ENCODE measurements at regions not wholly inside any gene's neighbourhood (a gene's known extent, or its start where the extent isn't known, plus 50 kb on each side); places are given as distances from the start of the nearest gene placed in this dataset.

DNA sequence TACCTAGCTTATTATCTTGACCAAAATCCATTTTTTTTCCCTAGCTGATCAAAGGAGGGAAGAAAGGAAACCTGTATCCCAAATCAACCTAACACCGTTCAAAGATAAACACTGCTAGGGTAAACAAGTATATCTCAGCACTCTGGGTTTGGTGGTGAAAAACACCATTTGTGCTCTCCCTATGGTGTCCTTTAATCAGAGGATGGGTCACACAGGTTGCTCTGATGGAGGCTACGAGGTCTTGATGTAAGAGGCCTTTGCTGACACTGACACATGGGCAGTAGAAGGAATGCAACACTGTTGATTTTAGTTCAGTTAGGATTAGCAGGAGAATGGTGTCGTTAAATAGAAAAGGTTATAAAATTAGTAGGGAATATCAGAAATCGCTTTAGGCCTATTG is 179.3 kb downstream of the HDGFL1 start:
- no peak overlapping the region for H3K4me3 ChIP-seq (ENCODE audit: insufficient read depth, low read depth, low read length)
- ATAC-seq (ENCODE audit: low read depth) (no peak), DNase-seq (no peak)
- H4K5ac ChIP-seq (ENCODE audit: low read depth, low read length) = no peak overlapping the region
- ChIA-PET CTCF (no interaction called here), POLR2A (ENCODE audit: unreplicated experiment) (no interaction called here)
- 0 out of 2 replicates have a peak overlapping the region, but pooled peaks have one; percentile 26 for H3K23ac ChIP-seq (ENCODE audit: low read depth, low read length)
- H3K79me1 ChIP-seq (ENCODE audit: low read depth in 1 of 2, low read length in 2 of 2) = no peaks in the 10 kb centered on the region
- no peak overlapping the region for H4K8ac ChIP-seq (ENCODE audit: low read depth in 2 of 2, low read length in 2 of 2)
- intact Hi-C loops (cut with micrococcal nuclease) = no loop called here
- no peaks in the 10 kb centered on the region; the same call in 1 of the 2 replicates for H3K9me3 ChIP-seq (ENCODE audit: control insufficient read depth, insufficient read depth, low read length)
- H2BK5ac ChIP-seq (ENCODE audit: low read depth, low read length, poor library complexity, severe bottlenecking) = no peak overlapping the region
- H3K27ac ChIP-seq (ENCODE audit: insufficient read depth, low read length) = no peak overlapping the region
- no peaks in the 10 kb centered on the region for H3K36me3 ChIP-seq (ENCODE audit: control insufficient read depth, insufficient read depth, low read length)
- H2AK9ac ChIP-seq (replicated peaks; ENCODE audit: low read depth, low read length, poor library complexity) = no peak overlapping the region
- no peak overlapping the region for H3K14ac ChIP-seq (replicated peaks; ENCODE audit: low read depth, low read length)
- H2BK20ac ChIP-seq (ENCODE audit: low read depth, low read length) = no peak overlapping the region
- no peaks in the 10 kb centered on the region for H3K4me1 ChIP-seq (ENCODE audit: control insufficient read depth, insufficient read depth, low read length)
- no peak overlapping the region for H3K4me2 ChIP-seq (ENCODE audit: low read depth, low read length)
- H2AFZ ChIP-seq (replicated peaks; ENCODE audit: low read length, poor library complexity) = no peak overlapping the region
- H2BK120ac ChIP-seq (ENCODE audit: low read depth, low read length) = no peak overlapping the region
- H3K9ac ChIP-seq (ENCODE audit: low read depth, low read length) = no peak overlapping the region
- H2BK15ac ChIP-seq (ENCODE audit: low read depth, low read length) = peak overlapping the region; percentile 52; the same call in 1 of the 3 replicates
- in situ Hi-C loops (cut with MboI; ENCODE audit: low sequenced_read_pairs) = no loop called here
- WGBS, 2 experiments (ENCODE audit: extremely low coverage in 2 of 2, insufficient read length in 1 of 2) = no CpG with 5 or more reads among the region's 4 CpGs
- no peaks in the 10 kb centered on the region for H3K27me3 ChIP-seq (ENCODE audit: control insufficient read depth, insufficient read depth, low read length)
- dilution Hi-C loops (cut with HindIII; ENCODE audit: low sequenced_read_pairs, unreplicated experiment) = no loop called here
- TF ChIP-seq CEBPB (IDR thresholded peaks at IDR 0.05; ENCODE audit: low read depth, low read length) (no peak), BHLHE40 (IDR thresholded peaks at IDR 0.05; ENCODE audit: low read depth, low read length) (no peak), CHD1 (IDR thresholded peaks at IDR 0.05; ENCODE audit: low read depth, low read length) (no peak), MAFK (IDR thresholded peaks at IDR 0.05; ENCODE audit: low read depth, low read length) (no peak), MAZ (IDR thresholded peaks at IDR 0.05; ENCODE audit: borderline replicate concordance, low read depth, low read length) (no peak), RAD21 (IDR thresholded peaks at IDR 0.05; ENCODE audit: low read length) (no peak), RCOR1 (IDR thresholded peaks at IDR 0.05; ENCODE audit: insufficient replicate concordance, low read length) (no peak), RFX5 (IDR thresholded peaks at IDR 0.05; ENCODE audit: low read depth, low read length) (no peak), POLR2A (IDR thresholded peaks at IDR 0.05; ENCODE audit: low read depth, low read length) (no peak), SMC3 (IDR thresholded peaks at IDR 0.05; ENCODE audit: low read depth, low read length) (no peak), MXI1 (IDR thresholded peaks at IDR 0.05; ENCODE audit: borderline replicate concordance, low read depth, low read length) (no peak)
- TF ChIP-seq, protein P1, sequence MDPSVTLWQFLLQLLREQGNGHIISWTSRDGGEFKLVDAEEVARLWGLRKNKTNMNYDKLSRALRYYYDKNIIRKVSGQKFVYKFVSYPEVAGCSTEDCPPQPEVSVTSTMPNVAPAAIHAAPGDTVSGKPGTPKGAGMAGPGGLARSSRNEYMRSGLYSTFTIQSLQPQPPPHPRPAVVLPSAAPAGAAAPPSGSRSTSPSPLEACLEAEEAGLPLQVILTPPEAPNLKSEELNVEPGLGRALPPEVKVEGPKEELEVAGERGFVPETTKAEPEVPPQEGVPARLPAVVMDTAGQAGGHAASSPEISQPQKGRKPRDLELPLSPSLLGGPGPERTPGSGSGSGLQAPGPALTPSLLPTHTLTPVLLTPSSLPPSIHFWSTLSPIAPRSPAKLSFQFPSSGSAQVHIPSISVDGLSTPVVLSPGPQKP (IDR thresholded peaks at IDR 0.05; ENCODE audit: borderline replicate concordance, low read depth, low read length) = no peak
- TF ChIP-seq, protein P2, sequence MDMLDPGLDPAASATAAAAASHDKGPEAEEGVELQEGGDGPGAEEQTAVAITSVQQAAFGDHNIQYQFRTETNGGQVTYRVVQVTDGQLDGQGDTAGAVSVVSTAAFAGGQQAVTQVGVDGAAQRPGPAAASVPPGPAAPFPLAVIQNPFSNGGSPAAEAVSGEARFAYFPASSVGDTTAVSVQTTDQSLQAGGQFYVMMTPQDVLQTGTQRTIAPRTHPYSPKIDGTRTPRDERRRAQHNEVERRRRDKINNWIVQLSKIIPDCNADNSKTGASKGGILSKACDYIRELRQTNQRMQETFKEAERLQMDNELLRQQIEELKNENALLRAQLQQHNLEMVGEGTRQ (IDR thresholded peaks at IDR 0.05; ENCODE audit: low read depth, low read length) = no peak
- TF ChIP-seq, protein P3, sequence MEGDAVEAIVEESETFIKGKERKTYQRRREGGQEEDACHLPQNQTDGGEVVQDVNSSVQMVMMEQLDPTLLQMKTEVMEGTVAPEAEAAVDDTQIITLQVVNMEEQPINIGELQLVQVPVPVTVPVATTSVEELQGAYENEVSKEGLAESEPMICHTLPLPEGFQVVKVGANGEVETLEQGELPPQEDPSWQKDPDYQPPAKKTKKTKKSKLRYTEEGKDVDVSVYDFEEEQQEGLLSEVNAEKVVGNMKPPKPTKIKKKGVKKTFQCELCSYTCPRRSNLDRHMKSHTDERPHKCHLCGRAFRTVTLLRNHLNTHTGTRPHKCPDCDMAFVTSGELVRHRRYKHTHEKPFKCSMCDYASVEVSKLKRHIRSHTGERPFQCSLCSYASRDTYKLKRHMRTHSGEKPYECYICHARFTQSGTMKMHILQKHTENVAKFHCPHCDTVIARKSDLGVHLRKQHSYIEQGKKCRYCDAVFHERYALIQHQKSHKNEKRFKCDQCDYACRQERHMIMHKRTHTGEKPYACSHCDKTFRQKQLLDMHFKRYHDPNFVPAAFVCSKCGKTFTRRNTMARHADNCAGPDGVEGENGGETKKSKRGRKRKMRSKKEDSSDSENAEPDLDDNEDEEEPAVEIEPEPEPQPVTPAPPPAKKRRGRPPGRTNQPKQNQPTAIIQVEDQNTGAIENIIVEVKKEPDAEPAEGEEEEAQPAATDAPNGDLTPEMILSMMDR (conservative IDR thresholded peaks at IDR 0.05; ENCODE audit: low read depth, low read length) = no peak
- H3K9me1 ChIP-seq (ENCODE audit: insufficient read depth, low read length) = no peaks in the 10 kb centered on the region
- no TSS peak for BruUV-seq (replicated peaks)
- H3K56ac ChIP-seq (ENCODE audit: extremely low read depth, insufficient read depth, low read length) = no peak overlapping the region
- no peaks in the 10 kb centered on the region for H4K20me1 ChIP-seq (ENCODE audit: insufficient read depth, low read length)
- H3K18ac ChIP-seq (ENCODE audit: low read depth, low read length) = no peak overlapping the region
- no peak overlapping the region for H3K4ac ChIP-seq (ENCODE audit: low read depth, low read length)
- H2AK5ac ChIP-seq (ENCODE audit: low read depth, low read length) = no peak overlapping the region
- H4K91ac ChIP-seq (ENCODE audit: insufficient read depth, low read depth, low read length) = no peak overlapping the region
